Loucy (cell line): ENCODE measurements at regions not wholly inside any gene's neighbourhood (a gene's known extent, or its start where the extent isn't known, plus 50 kb on each side); places are given as distances from the start of the nearest gene placed in this dataset.

Experiments used
- CTCF ChIP-seq: fragments of 200-600 bp; sonication (generic); conservative IDR thresholded peaks from 2 replicates; pipeline ENCODE4 v1.5.1; 2014; ENCODE audit warnings: mild to moderate bottlenecking, antibody characterized with exemption, low read length
- EZH2phosphoT487 ChIP-seq: fragments of 200-600 bp; IDR thresholded peaks from 2 replicates; pipeline ENCODE4 v1.6.1; 2018; ENCODE audit warnings: antibody characterized with exemption, mild to moderate bottlenecking, moderate library complexity, borderline replicate concordance

DNA sequence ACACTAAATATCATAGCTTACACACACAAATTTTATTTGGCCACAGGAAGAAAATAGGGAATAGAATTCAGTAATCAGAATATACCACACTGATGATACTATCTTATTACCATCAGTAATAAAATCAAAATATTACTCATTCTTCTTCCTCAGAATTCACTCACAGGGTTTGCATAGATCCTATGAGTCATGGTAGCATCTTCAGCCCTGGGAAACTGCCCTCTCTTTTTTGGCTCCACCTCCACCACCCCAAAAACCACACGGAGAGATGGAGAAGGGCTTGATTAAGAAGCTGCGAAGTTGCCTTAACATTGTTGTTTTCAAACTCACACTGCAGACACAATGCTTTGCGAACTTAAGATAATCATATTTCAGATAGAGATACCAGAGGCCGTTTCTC, 154.1 kb upstream of the AHR start:
- TF ChIP-seq CTCF (no peak), EZH2phosphoT487 (no peak)
